KMS-11 (cell line): ENCODE measurements at regions not wholly inside any gene's neighbourhood (a gene's known extent, or its start where the extent isn't known, plus 50 kb on each side); places are given as distances from the start of the nearest gene placed in this dataset.
"Not testable (repeated sequence)": the region's sequence is repeated elsewhere in the genome, so short reads cannot be mapped to it uniquely, and the experiment has no call there.

ENCODE experiments used
- H2AFZ ChIP-seq: fragments of 200-600 bp; sonication (generic); 2 replicates; pipeline ENCODE4 v1.6.1; 2016; ENCODE audit warnings: antibody characterized with exemption, mixed run types, low read depth
- H3K27ac ChIP-seq: fragments of 200-600 bp; sonication (generic); 2 replicates; pipeline ENCODE4 v1.6.1; 2016; ENCODE audit warnings: mild to moderate bottlenecking, mixed run types
- H3K27me3 ChIP-seq: fragments of 200-600 bp; sonication (generic); 2 replicates; pipeline ENCODE4 v1.6.1; 2017; ENCODE audit warnings: mild to moderate bottlenecking, low read depth, mixed run types, moderate library complexity; ENCODE audit not compliant: insufficient read depth
- H3K36me3 ChIP-seq: fragments of 200-600 bp; sonication (generic); 2 replicates; pipeline ENCODE4 v1.6.1; 2017; ENCODE audit warnings: mild to moderate bottlenecking, mixed run types; ENCODE audit not compliant: insufficient read depth
- H3K4me1 ChIP-seq: fragments of 200-600 bp; sonication (generic); 2 replicates; pipeline ENCODE4 v1.6.1; 2016; ENCODE audit warnings: mild to moderate bottlenecking, low read depth, mixed run types; ENCODE audit not compliant: poor library complexity, severe bottlenecking
- H3K4me2 ChIP-seq: fragments of 200-600 bp; sonication (generic); 2 replicates; pipeline ENCODE4 v1.7.0; 2016; ENCODE audit warnings: mild to moderate bottlenecking, mixed run types
- H3K4me3 ChIP-seq: fragments of 200-600 bp; sonication (generic); IDR thresholded peaks from 2 replicates; pipeline ENCODE4 v1.6.1; 2017; ENCODE audit warnings: low read depth, low read length, mixed read lengths; ENCODE audit not compliant: insufficient read depth
- H3K79me2 ChIP-seq: fragments of 200-600 bp; sonication (generic); 2 replicates; pipeline ENCODE4 v1.6.1; 2016; ENCODE audit warnings: low read depth, mixed run types; ENCODE audit not compliant: insufficient read depth
- H3K9ac ChIP-seq: fragments of 200-600 bp; sonication (generic); 2 replicates; pipeline ENCODE4 v1.6.1; 2016; ENCODE audit warnings: mild to moderate bottlenecking, mixed run types
- H4K20me1 ChIP-seq: fragments of 200-600 bp; sonication (generic); 2 replicates; pipeline ENCODE4 v1.6.1; 2016; ENCODE audit warnings: mild to moderate bottlenecking, mixed run types; ENCODE audit not compliant: insufficient read depth
- CTCF ChIP-seq: fragments of 200-600 bp; sonication (generic); conservative IDR thresholded peaks from 2 replicates; pipeline ENCODE4 v1.6.1; 2017; ENCODE audit warnings: low read depth, mild to moderate bottlenecking, antibody characterized with exemption, low read length, moderate library complexity, mixed read lengths

- H3K27me3 ChIP-seq: no peaks in the 10 kb centered on the region
- no peak overlapping the region for H3K4me3 ChIP-seq
- no peak for TF ChIP-seq CTCF
- H3K9ac ChIP-seq: no peak overlapping the region
- no peak overlapping the region for H2AFZ ChIP-seq
- no peaks in the 10 kb centered on the region for H3K79me2 ChIP-seq
- H3K4me2 ChIP-seq: no peak overlapping the region
- H3K27ac ChIP-seq: no peak overlapping the region
- H4K20me1 ChIP-seq: no peaks in the 10 kb centered on the region
- no peaks in the 10 kb centered on the region for H3K4me1 ChIP-seq
- H3K36me3 ChIP-seq: no peaks in the 10 kb centered on the region
These were observed 75.9 kb upstream of the CADPS start for GRCh38 chr3:62951037-62951613.

- not testable (repeated sequence) for H3K4me3 ChIP-seq, H3K27ac ChIP-seq, H4K20me1 ChIP-seq, H3K27me3 ChIP-seq, H3K79me2 ChIP-seq, H3K4me1 ChIP-seq, H3K9ac ChIP-seq, H3K36me3 ChIP-seq, H2AFZ ChIP-seq, H3K4me2 ChIP-seq
These were observed 76.7 kb upstream of the CADPS start for GRCh38 chr3:62951880-62952279.

GRCh38 chr3:62954580-62954979, 79.4 kb upstream of the CADPS start:
- no peaks in the 10 kb centered on the region for H3K79me2 ChIP-seq
- no peak overlapping the region for H2AFZ ChIP-seq
- H3K9ac ChIP-seq: no peak overlapping the region
- no peak for TF ChIP-seq CTCF
- H3K27me3 ChIP-seq: no peaks in the 10 kb centered on the region
- H3K4me2 ChIP-seq: no peak overlapping the region
- H4K20me1 ChIP-seq: no peaks in the 10 kb centered on the region
- H3K36me3 ChIP-seq: no peaks in the 10 kb centered on the region
- H3K4me3 ChIP-seq: no peak overlapping the region
- H3K27ac ChIP-seq: no peak overlapping the region
- no peaks in the 10 kb centered on the region for H3K4me1 ChIP-seq

GRCh38 chr3:62955126-62955525, 79.9 kb upstream of the CADPS start:
- no peak overlapping the region for H2AFZ ChIP-seq
- no peak overlapping the region for H3K4me3 ChIP-seq
- H3K36me3 ChIP-seq: no peaks in the 10 kb centered on the region
- H3K9ac ChIP-seq: no peak overlapping the region
- no peaks in the 10 kb centered on the region for H3K4me1 ChIP-seq
- no peak overlapping the region for H3K4me2 ChIP-seq
- no peaks in the 10 kb centered on the region for H3K27me3 ChIP-seq
- H4K20me1 ChIP-seq: no peaks in the 10 kb centered on the region
- TF ChIP-seq CTCF: no peak
- no peaks in the 10 kb centered on the region for H3K79me2 ChIP-seq
- no peak overlapping the region for H3K27ac ChIP-seq

GRCh38 chr3:62956411-62956810, 81.2 kb upstream of the CADPS start:
- H3K79me2 ChIP-seq: no peaks in the 10 kb centered on the region
- no peak for TF ChIP-seq CTCF
- no peak overlapping the region for H3K27ac ChIP-seq

More at GRCh38 chr3:62956411-62956810, 81.2 kb upstream of the CADPS start:
- no peak overlapping the region for H2AFZ ChIP-seq
- H3K9ac ChIP-seq: no peak overlapping the region
- H4K20me1 ChIP-seq: no peaks in the 10 kb centered on the region
- H3K4me2 ChIP-seq: no peak overlapping the region
- no peak overlapping the region for H3K4me3 ChIP-seq
- H3K36me3 ChIP-seq: no peaks in the 10 kb centered on the region
- H3K27me3 ChIP-seq: no peaks in the 10 kb centered on the region
- no peaks in the 10 kb centered on the region for H3K4me1 ChIP-seq
